GM13976 (cell line): ENCODE measurements at regions not wholly inside any gene's neighbourhood (a gene's known extent, or its start where the extent isn't known, plus 50 kb on each side); places are given as distances from the start of the nearest gene placed in this dataset.

Experiments used
- DNase-seq: peaks from one replicate; pipeline ENCODE4 v3.0.0; 2012; ENCODE audit warnings: low spot score
- in situ Hi-C: fragments of 300-500 bp; cut with MboI; formaldehyde crosslinking; loops from one replicate; pipeline ENCODE4 v1.12.0; 2022; ENCODE audit warnings: low sequenced_read_pairs, mixed read lengths, inconsistent platforms; ENCODE audit not compliant: unreplicated experiment
- TF ChIP-seq, protein P1 (sequence below): IDR thresholded peaks from 2 replicates; pipeline ENCODE4 v1.5.1; 2012; ENCODE audit warnings: borderline replicate concordance, mild to moderate bottlenecking; ENCODE audit not compliant: insufficient read depth; ENCODE audit errors: extremely low read depth, missing control alignments, control extremely low read depth

DNA sequence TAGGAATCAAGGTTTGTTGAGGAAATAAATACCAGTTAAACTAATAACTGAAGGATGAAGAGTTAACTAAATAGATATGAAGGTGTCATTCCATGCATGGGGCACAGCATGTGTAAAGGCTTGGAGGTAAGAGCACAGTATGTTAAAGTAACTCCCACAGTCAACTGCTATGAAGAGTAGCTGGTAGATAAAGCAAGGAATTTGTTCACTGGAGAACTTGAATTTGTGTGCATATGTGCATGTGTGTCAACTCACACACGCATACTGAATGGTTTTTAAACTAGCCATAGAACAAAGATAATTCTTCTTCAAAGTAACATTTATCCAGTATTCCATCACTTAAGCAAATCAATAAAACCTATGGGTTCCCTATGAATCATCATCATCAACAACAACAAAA is 135.9 kb downstream of the FAM76B start:
- no peak for DNase-seq
- in situ Hi-C loops = no loop called here
- TF ChIP-seq, protein P1, sequence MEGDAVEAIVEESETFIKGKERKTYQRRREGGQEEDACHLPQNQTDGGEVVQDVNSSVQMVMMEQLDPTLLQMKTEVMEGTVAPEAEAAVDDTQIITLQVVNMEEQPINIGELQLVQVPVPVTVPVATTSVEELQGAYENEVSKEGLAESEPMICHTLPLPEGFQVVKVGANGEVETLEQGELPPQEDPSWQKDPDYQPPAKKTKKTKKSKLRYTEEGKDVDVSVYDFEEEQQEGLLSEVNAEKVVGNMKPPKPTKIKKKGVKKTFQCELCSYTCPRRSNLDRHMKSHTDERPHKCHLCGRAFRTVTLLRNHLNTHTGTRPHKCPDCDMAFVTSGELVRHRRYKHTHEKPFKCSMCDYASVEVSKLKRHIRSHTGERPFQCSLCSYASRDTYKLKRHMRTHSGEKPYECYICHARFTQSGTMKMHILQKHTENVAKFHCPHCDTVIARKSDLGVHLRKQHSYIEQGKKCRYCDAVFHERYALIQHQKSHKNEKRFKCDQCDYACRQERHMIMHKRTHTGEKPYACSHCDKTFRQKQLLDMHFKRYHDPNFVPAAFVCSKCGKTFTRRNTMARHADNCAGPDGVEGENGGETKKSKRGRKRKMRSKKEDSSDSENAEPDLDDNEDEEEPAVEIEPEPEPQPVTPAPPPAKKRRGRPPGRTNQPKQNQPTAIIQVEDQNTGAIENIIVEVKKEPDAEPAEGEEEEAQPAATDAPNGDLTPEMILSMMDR = no peak

- no peak for DNase-seq
- in situ Hi-C loops = no loop called here
- TF ChIP-seq, protein P1 = no peak
Measured at GRCh38 chr11:95653099-95653498, 136.5 kb downstream of the FAM76B start.

- TF ChIP-seq, protein P1 = no peak
- in situ Hi-C loops = no loop called here
- no peak for DNase-seq
Measured at GRCh38 chr11:95652002-95652472, 137.5 kb downstream of the FAM76B start.

DNA sequence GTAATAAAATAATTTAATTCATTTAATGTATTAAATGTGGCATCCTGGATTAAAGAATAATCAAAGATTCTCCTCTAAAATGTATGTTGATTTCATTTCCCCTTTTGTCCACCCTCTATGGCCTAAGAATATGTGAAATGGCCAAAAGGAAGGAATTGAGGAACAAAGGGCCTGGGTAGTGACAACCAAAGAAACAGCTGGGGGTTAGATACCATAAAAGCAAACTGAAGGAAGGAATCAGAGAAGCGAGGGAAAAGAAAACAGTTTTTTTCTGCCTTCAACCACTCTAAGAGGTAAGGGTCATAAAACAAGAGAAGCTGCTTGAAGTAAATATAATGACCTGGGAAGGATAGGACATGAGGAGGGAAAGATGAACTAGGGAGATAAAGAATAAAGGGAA is 139.3 kb downstream of the FAM76B start:
- DNase-seq = no peak
- in situ Hi-C loops = no loop called here
- TF ChIP-seq, protein P1 = no peak

- TF ChIP-seq, protein P1 = no peak
- in situ Hi-C loops = no loop called here
- no peak for DNase-seq
Measured at GRCh38 chr11:95647871-95648270, 141.7 kb downstream of the FAM76B start.

DNA sequence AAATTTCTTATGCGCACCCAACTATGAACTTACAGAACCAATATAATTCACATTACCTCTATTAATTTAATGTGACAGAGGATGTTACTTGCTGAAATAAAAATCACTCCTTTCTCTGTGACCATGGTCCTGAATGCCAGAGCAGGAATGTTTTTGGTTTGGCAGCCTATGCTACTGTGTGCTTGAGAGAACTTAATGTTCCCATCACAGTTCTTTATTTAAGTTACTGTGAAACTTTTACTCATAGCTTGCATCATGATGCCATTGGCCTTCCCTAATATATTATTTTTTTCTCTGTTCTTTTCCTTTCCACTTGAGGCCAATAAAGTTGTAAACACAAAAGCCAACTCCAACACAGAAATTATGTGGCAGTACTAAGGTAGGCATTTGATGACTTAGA is 142.2 kb downstream of the FAM76B start:
- in situ Hi-C loops = no loop called here
- TF ChIP-seq, protein P1 = no peak
- DNase-seq = no peak

DNA sequence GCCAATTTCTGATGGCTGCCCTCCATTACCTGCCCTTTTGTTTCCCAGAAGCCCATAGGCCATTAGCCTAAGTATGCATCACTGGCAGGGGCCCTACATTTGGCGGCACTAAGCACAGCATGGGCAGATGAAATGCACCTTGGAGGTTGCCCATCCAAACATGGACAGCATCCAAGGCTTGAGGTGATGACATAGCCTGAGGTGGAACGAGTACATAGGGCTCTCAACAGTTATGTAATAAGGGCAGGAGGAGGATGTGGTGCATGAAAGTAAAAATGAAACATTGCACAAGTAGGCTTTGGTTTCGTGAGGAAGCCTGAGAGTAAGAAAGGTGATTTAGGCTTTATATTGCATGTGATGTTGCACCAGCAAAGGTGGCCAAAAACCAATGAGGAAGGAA is 148.1 kb downstream of the FAM76B start:
- peak; percentile 39 for DNase-seq
- in situ Hi-C loops = no loop called here
- TF ChIP-seq, protein P1 = no peak
